ENCODE measurements at regions not wholly inside any gene's neighbourhood (a gene's known extent, or its start where the extent isn't known, plus 50 kb on each side); places are given as distances from the start of the nearest gene placed in this dataset.

GRCh38 chr15:62791694-62792093 lies 250.9 kb upstream of the TPM1 start:
- Mint-ChIP-seq H3K27me3 (ENCODE audit: low read depth, poor library complexity) (peaks cover 3% of the 10 kb centered on the region), H3K27ac (no peak overlapping the region), H3K4me1 (peaks cover 41% of the 10 kb centered on the region)

DNA sequence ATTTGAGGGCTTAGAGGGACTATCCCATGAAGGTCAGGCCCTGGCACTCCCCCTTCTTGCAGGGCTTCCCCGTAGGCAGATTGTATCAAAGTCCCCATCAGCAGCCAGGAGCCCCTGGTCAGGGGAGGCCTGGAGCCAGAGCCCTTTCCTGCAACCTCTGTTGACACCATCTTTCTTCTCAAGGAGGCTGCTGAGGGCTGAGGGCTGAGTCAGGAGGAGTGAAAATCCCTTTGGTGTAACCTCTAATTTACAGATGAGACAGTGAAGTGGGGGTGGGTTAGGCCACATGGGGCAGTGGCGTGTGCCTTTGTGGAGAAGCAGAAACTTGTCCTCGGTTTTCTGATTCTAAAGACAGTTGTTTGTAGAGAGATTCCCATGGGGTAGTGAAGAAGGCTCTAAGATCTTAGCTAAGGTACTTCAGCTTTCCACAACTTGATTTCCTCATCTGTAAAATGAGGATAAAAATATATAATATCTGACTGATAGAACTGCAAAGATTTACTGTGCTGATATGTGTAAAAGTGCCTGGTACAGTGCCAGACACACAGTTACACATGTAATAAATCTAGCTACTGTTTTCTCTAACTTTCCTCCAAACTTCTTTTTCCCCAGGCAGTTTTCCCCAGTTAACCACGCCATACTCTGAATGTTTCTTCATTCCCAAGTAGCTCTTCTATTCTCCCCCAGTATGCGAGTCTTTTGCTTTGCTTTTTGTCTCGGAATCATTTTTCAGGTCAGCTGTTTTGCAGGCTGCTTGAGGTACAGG lies 249.4 kb upstream of the TPM1 start:
- Mint-ChIP-seq H3K4me1 (peaks cover 51% of the 10 kb centered on the region), H3K4me3 (no peak overlapping the region)

More at GRCh38 chr15:62791694-62792093, 250.9 kb upstream of the TPM1 start:
- DNase-seq = no peak
- no peak overlapping the region for H3K4me3 Mint-ChIP-seq
- TF ChIP-seq CTCF (IDR thresholded peaks at IDR 0.05) = no peak
- H3K36me3 Mint-ChIP-seq (ENCODE audit: low read depth) = no peaks in the 10 kb centered on the region
- H3K9me3 Mint-ChIP-seq = no peaks in the 10 kb centered on the region

GRCh38 chr15:62793752-62794144 lies 248.8 kb upstream of the TPM1 start:
- H3K4me1 Mint-ChIP-seq = peaks cover 51% of the 10 kb centered on the region
- no peak overlapping the region for H3K27ac Mint-ChIP-seq
- no peak for TF ChIP-seq CTCF (IDR thresholded peaks at IDR 0.05)
- DNase-seq = no peak
- no peaks in the 10 kb centered on the region for H3K9me3 Mint-ChIP-seq
- H3K27me3 Mint-ChIP-seq (ENCODE audit: low read depth, poor library complexity) = peaks cover 3% of the 10 kb centered on the region
- H3K4me3 Mint-ChIP-seq = no peak overlapping the region
- peaks cover 8% of the 10 kb centered on the region for H3K36me3 Mint-ChIP-seq (ENCODE audit: low read depth)

More for the DNA sequence above, 249.4 kb upstream of the TPM1 start:
- no peak for DNase-seq
- Mint-ChIP-seq H3K9me3 (no peaks in the 10 kb centered on the region), H3K27ac (peak overlapping the region; percentile 48), H3K27me3 (ENCODE audit: low read depth, poor library complexity) (peaks cover 3% of the 10 kb centered on the region), H3K36me3 (ENCODE audit: low read depth) (peaks cover 8% of the 10 kb centered on the region)
- TF ChIP-seq CTCF (IDR thresholded peaks at IDR 0.05) = no peak

DNA sequence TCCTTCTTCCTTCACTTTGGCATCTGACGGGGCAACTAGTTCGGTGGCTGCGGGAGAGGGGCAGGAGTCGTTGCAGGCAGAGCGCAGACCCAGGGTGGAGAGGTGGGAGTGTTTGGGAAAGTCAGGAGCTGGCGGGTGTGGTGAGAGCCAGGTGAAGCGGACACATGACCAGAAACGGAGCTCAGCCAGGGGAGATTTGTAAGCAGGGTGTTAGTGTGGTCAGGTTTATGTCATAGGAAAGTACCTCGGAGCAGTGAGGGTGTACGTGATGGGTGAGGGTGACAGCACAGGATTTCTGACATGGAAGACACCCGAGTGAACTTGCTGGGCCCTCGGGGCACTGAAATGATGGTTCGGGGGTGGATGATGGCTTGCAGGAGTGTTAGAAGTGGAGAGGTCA lies 247.4 kb upstream of the TPM1 start:
- H3K4me3 Mint-ChIP-seq = no peak overlapping the region
- no peaks in the 10 kb centered on the region for H3K9me3 Mint-ChIP-seq
- peaks cover 3% of the 10 kb centered on the region for H3K27me3 Mint-ChIP-seq (ENCODE audit: low read depth, poor library complexity)
- H3K27ac Mint-ChIP-seq = no peak overlapping the region
- DNase-seq = no peak
- peaks cover 8% of the 10 kb centered on the region for H3K36me3 Mint-ChIP-seq (ENCODE audit: low read depth)
- H3K4me1 Mint-ChIP-seq = peaks cover 48% of the 10 kb centered on the region
- no peak for TF ChIP-seq CTCF (IDR thresholded peaks at IDR 0.05)

- peaks cover 3% of the 10 kb centered on the region for H3K27me3 Mint-ChIP-seq (ENCODE audit: low read depth, poor library complexity)
- no peak for TF ChIP-seq CTCF (IDR thresholded peaks at IDR 0.05)
- H3K4me1 Mint-ChIP-seq = peaks cover 48% of the 10 kb centered on the region
- DNase-seq = no peak
- no peaks in the 10 kb centered on the region for H3K9me3 Mint-ChIP-seq
- H3K36me3 Mint-ChIP-seq (ENCODE audit: low read depth) = peaks cover 8% of the 10 kb centered on the region
- H3K27ac Mint-ChIP-seq = peak overlapping the region; percentile 64
- no peak overlapping the region for H3K4me3 Mint-ChIP-seq
Measured at GRCh38 chr15:62795700-62796695, 246.5 kb upstream of the TPM1 start.
